HG03175 (cell line): ENCODE measurements at regions not wholly inside any gene's neighbourhood (a gene's known extent, or its start where the extent isn't known, plus 50 kb on each side); places are given as distances from the start of the nearest gene placed in this dataset.

Experiments
- ATAC-seq: cut with Tn5 transposase; IDR thresholded peaks from one replicate; pipeline ENCODE4 v1.9.1; 2021; ENCODE audit warnings: mild to moderate bottlenecking, moderate library complexity; ENCODE audit not compliant: unreplicated experiment

GRCh38 chr10:6305401-6306321 lies 102.9 kb downstream of the PFKFB3 start:
- no peak for ATAC-seq

GRCh38 chr10:6306917-6307316 lies 104.2 kb downstream of the PFKFB3 start:
- ATAC-seq, result no peak

GRCh38 chr10:6309816-6310215 lies 107.1 kb downstream of the PFKFB3 start:
- no peak for ATAC-seq

GRCh38 chr10:6310977-6311376 lies 108.2 kb downstream of the PFKFB3 start:
- no peak for ATAC-seq

GRCh38 chr10:6311700-6312330 lies 109.1 kb downstream of the PFKFB3 start:
- no peak for ATAC-seq

- no peak for ATAC-seq
Measured at GRCh38 chr10:6312636-6313035, 109.9 kb downstream of the PFKFB3 start.

GRCh38 chr10:6313111-6313895 lies 110.6 kb downstream of the PFKFB3 start:
- no peak for ATAC-seq

GRCh38 chr10:6314620-6315205 lies 112.0 kb downstream of the PFKFB3 start:
- no peak for ATAC-seq

- ATAC-seq, result no peak
Measured at GRCh38 chr10:6319119-6319518, 116.4 kb downstream of the PFKFB3 start.

- peak; percentile 86 for ATAC-seq
Measured at GRCh38 chr10:6320320-6321010, 117.7 kb downstream of the PFKFB3 start.

- no peak for ATAC-seq
Measured at GRCh38 chr10:6321880-6322279, 119.1 kb downstream of the PFKFB3 start.

GRCh38 chr10:6322805-6323204 lies 120.1 kb downstream of the PFKFB3 start:
- no peak for ATAC-seq

- no peak for ATAC-seq
Measured at GRCh38 chr10:6327961-6328698, 125.4 kb downstream of the PFKFB3 start.

- no peak for ATAC-seq
Measured at GRCh38 chr10:6328699-6329423, 126.1 kb downstream of the PFKFB3 start.

GRCh38 chr10:6333086-6333485 lies 130.4 kb downstream of the PFKFB3 start:
- no peak for ATAC-seq

- ATAC-seq, result no peak
Measured at GRCh38 chr10:6333973-6334372, 131.2 kb downstream of the PFKFB3 start.

GRCh38 chr10:6336016-6336415 lies 133.3 kb downstream of the PFKFB3 start:
- no peak for ATAC-seq

- no peak for ATAC-seq
Measured at GRCh38 chr10:6337382-6337781, 134.7 kb downstream of the PFKFB3 start.

- ATAC-seq, result no peak
Measured at GRCh38 chr10:6338361-6338760, 135.6 kb downstream of the PFKFB3 start.
